MV-4-11 (cell line): ENCODE measurements at regions not wholly inside any gene's neighbourhood (a gene's known extent, or its start where the extent isn't known, plus 50 kb on each side); places are given as distances from the start of the nearest gene placed in this dataset.

Source experiments
- DNase-seq: peaks from one replicate; lab custom pipeline; 2025; lab: John Stamatoyannopoulos, UW

GRCh38 chr20:48276021-48276342 lies 490.7 kb upstream of the SULF2 start:
- DNase-seq, result no peak

DNA sequence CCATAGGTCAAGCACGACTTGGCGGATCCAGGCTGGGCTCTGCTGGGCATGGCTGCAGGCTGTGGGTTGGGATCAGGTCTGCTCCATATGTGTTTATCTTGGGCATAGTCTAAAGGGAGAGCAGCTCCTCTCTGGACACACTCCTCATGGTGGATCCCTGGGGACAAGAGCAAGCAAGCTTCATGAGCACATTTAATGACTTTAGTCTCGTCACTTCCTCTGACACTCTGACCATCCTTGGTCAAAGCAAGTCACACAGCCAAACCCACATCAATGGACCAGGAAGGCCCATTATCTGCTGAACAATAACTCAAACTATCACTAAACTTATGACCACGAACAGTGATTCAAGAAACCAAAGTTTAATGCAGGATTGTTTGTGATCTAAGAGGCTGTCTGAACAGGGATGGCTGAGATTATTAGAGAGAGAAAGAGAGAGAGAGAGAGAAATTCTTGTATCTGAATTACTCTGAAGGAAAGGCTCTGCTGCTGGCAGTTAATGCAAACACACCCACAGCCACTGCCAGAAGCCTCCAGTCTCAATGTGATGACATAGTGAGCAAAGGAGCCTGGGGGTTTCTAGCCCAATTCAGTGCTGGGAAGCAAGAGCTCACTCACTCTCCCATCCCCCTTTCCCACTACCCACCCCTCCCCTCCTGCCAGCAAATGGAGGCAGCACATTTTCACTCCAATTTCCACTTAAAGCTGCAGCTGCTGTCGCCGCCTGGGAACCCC lies 490.2 kb upstream of the SULF2 start:
- no peak for DNase-seq

- DNase-seq, result no peak
Measured at GRCh38 chr20:48273843-48274242, 488.6 kb upstream of the SULF2 start.

DNA sequence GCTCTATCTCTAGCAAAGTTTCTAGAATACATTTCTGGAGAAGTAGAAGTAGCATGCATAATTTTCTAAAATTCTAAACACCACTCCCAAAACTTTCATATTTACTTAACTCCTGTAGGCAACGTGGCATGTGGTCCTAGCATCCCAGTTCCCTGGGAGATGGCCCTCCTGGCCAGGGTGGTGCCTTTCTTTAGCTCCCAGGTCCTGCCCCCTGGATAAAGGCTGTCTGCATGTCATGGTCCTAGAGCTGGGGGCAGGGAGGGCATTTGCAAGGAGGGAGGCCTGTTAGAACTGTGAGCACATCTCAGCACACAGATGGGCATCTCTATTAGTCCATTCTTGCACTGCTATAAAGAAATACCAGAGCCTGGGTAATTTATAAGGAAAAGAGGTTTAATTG lies 485.6 kb upstream of the SULF2 start:
- no peak for DNase-seq

DNA sequence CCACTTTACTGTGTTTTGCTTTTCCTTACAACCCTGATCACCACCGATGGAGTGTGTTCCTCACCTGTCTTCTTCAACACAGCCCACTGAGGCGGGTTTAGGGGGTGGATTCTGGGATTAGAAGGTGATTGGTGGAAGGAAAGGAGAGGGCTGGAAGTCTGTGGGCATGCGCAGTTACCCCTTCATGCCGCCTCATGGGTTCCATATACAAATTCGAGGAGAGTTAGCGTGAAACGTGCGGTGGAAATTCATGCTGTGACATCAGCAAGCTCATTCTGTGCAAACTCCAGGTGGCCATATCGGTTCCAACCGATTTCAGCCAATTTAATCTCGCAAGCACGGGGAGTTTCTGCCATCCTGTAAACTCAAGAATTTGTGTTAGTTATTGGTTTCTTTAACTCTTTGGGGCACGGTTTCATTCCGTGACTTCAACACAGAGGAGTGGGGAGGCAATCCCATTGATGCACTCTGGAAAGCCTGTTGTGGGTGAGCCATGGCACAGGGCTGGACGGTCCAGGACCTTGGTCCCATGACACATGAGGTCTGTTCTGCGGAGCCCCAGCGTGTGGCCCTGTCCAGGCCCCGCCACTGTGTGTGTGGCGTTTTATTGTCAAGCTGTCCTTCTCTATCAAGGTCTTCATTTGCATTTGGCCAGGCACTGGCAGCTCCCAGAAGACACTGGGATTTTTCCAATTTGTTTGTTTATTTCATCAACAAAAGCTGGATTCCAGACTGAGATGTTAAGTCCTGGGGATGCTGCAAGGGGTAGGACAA lies 482.8 kb upstream of the SULF2 start:
- no peak for DNase-seq

DNA sequence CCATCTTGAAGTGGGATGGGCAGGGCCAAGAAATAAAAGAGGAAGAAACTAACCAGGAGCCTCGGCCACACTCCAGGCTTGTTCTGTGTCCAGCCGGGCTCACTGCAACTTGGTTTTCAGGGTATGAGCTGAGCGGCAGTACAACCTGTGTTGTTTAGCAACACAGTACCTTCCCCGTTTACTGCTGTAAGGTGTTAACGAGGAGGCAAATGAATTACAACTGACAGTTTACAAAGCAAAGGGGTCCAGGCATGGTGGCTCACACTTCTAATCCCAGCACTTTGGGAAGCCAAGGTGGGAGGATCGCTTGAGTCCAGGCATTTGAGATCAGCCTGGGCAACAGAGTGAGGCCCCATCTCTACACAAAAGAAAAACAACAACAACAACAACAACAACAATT lies 481.3 kb upstream of the SULF2 start:
- no peak for DNase-seq

GRCh38 chr20:48265791-48266190 lies 480.5 kb upstream of the SULF2 start:
- DNase-seq, result no peak

DNA sequence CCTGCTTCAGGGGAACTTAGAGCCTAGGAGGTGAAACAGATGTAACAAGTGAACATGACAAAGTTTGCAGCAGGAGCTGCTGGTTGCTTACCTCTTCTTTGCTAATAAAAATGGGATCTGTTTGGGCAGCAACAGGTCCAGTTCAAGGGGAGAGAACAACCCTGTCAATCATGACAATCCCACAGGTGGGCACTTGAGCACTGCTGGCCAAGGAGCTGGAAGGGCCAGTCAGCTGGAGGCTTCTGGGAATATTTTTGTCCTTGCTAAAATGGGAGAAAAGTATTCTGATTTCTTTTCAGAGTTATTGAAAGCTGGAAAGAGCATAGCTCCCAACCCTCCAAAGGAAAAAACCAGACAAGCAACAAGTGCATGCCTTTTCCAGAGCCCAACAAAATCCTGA lies 477.7 kb upstream of the SULF2 start:
- no peak for DNase-seq

GRCh38 chr20:48262466-48262865 lies 477.2 kb upstream of the SULF2 start:
- no peak for DNase-seq

DNA sequence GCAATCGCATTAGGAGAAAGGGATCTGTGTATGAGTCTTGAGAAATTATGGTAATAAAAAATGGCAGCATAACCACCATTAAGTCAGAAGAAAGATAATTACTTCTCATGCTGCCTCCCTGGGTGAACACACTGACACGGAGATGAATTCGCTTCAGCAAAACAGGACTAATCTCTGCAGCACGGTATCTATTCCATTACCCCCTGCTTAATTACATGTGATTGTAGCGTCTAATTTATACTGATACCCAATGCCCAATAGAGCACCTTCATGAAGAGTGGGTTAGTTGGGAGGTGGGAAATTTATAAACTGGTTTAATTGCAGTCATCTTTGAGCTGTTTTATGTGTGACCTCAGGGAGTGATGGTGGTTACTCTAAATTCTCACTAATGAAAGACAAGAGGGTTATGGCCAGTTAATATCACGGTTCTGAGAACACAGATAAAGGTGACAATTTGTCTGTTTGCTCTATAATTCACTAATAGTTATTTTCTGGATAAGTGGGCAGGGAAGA lies 476.2 kb upstream of the SULF2 start:
- no peak for DNase-seq

DNA sequence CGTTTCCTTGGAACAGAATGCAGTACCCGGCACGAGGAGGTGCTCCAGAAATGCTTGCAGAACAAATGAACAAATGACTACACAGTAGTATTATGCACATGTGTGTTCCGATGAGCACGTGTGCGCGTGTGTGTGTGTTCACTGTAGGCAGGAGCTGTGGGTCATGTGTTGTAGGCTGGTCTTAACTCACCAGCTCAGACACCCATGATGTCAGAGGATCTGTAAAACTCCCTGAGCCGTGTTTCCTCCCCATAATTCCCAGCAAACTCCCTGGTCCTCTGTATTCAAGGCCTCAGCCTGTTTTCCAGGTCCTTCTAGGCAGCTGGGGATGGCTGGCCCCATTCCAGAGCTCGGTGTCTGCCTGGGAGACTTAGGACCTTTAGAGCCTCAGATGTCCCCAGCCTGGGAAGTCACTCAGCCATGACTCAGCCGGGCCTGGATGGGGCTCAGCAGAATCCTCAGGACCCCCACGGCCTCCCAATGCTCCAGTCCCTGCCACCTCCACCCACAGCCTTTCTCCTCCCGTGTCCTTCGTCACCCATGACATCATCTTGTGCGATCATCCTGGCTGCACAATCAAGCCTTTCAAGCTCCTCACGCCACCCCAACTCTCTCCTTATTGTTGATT lies 475.0 kb upstream of the SULF2 start:
- DNase-seq, result no peak

DNA sequence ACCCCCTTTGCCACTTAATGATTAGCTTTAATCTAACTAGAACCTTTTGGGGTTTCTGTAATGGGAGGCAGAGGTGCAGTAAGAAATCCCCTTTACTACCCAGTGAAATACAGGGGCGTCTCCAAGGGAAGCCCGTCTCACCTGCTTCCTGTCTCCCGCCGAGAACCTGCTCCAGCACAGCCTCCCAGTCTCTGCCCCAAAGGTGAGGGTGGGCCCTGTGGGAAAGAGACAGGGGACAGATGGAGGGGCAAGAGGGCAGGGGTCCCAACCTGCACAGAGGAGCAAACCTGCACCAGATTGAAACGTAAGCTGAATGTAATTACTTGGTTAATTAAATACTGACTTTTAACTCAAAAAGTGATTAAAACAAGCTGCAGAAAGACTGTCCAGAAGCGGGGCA lies 474.2 kb upstream of the SULF2 start:
- DNase-seq, result no peak

DNA sequence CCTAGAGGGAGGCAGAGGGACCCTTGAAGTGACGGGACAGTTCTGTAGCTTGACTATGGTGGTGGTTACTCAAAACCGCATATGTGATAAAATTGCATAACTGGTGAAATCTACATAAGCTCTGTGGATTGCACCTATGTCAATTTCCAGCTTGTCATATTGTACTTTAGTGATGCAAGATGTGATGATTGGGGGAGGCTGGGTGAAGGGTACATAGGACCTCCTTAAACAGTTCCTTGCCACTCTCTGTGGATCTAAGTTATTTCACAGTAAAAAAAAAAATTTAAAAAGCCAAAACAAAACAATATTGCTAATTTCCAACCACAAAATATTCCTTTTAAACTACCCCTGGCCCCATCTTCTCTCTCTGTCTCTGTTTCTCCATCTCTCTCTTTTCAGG lies 472.6 kb upstream of the SULF2 start:
- DNase-seq, result no peak

- DNase-seq, result no peak
Measured at GRCh38 chr20:48247961-48248360, 462.7 kb upstream of the SULF2 start.

DNA sequence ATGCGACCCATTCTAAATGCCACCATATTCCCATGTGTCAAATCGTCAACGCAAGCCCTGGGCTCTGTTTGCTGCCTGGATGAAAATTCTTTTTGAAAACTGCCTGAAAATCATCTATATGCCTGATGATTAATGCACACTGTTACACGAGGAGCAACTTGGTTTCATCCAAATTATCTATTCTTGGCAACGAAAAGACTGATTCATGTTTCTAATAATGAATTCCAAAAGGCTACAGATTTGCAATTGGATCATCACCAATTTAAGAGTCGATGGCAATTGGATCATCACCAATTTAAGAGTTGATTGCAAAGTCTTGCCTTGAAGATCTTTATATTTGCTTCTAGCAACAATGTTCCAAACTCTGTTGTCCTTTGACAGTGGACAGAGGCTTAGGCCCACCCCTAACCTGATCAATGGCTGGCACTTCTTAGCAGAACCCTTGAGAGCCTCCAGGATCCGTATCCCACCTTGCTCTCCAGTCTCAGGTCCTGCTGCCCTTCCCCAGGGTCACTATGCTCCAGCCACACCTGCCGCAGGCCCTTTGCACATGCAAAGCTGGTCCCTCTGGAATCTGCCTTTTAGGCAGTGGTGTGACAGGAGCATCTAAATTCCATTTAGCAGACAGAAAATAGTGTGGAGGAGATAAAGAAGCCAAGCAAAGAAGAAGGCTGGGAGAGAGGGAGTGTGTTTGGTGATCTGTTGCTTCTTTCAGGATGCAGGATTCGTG lies 460.9 kb upstream of the SULF2 start:
- no peak for DNase-seq

- no peak for DNase-seq
Measured at GRCh38 chr20:48242623-48243022, 457.3 kb upstream of the SULF2 start.

- DNase-seq, result no peak
Measured at GRCh38 chr20:48241482-48241881, 456.2 kb upstream of the SULF2 start.

- no peak for DNase-seq
Measured at GRCh38 chr20:48238781-48239180, 453.5 kb upstream of the SULF2 start.

GRCh38 chr20:48238326-48238725 lies 453.0 kb upstream of the SULF2 start:
- no peak for DNase-seq

- DNase-seq, result no peak
Measured at GRCh38 chr20:48236000-48236970, 451.0 kb upstream of the SULF2 start.

DNA sequence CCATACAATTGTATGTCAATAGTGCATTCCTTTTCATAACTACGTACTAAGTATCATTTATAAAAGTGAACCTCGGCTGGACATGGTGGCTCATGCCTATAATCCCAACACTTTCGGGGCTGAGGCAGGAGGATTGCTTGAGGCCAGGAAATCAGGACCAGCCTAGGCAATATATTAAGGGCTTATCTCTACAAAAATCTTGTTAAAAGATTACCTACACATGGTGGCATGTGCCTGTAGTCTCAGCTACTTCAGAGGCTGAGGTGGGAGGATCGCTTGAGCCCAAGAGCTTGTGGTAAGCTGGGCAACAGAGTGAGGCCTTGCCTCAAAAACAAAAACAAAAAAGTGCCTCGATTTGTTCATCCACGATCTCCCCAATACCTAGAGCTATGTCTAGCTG lies 449.7 kb upstream of the SULF2 start:
- no peak for DNase-seq
